Fibroblast of skin of left quadriceps (primary cell): ENCODE measurements at regions not wholly inside any gene's neighbourhood (a gene's known extent, or its start where the extent isn't known, plus 50 kb on each side); places are given as distances from the start of the nearest gene placed in this dataset.
A peak's percentile ranks its signal among the peaks of the same experiment; 100 is the strongest.

Source experiments
- DNase-seq, 2 experiments: peaks; one replicate each; pipeline ENCODE4 v3.0.0-alpha.2; 2013; ENCODE audit warnings: low read depth in 2 of 2

GRCh38 chr21:38956856-38957571, 151.3 kb downstream of the ETS2 start:
- no peak for DNase-seq

GRCh38 chr21:38956521-38956855, 150.8 kb downstream of the ETS2 start:
- no peak for DNase-seq

- DNase-seq, result no peak
Measured at GRCh38 chr21:38956007-38956406, 150.3 kb downstream of the ETS2 start.

GRCh38 chr21:38955495-38955894, 149.8 kb downstream of the ETS2 start:
- peak in 1 of 2 experiments; percentile 11 for DNase-seq

GRCh38 chr21:38954588-38955004, 148.9 kb downstream of the ETS2 start:
- no peak for DNase-seq

- DNase-seq, result no peak
Measured at GRCh38 chr21:38953516-38953915, 147.8 kb downstream of the ETS2 start.

GRCh38 chr21:38952890-38953289, 147.2 kb downstream of the ETS2 start:
- no peak for DNase-seq

GRCh38 chr21:38951095-38951730, 145.5 kb downstream of the ETS2 start:
- DNase-seq, result no peak

- DNase-seq, result peak in 1 of 2 experiments; percentile 34
Measured at GRCh38 chr21:38950435-38951094, 144.8 kb downstream of the ETS2 start.

- no peak for DNase-seq
Measured at GRCh38 chr21:38949070-38949380, 143.3 kb downstream of the ETS2 start.

GRCh38 chr21:38948377-38949069, 142.8 kb downstream of the ETS2 start:
- peak in 1 of 2 experiments; percentile 34 for DNase-seq

GRCh38 chr21:38945545-38946245, 140.0 kb downstream of the ETS2 start:
- no peak for DNase-seq

GRCh38 chr21:38944903-38945302, 139.2 kb downstream of the ETS2 start:
- no peak for DNase-seq

- no peak for DNase-seq
Measured at GRCh38 chr21:38944402-38944801, 138.7 kb downstream of the ETS2 start.

- DNase-seq, result no peak
Measured at GRCh38 chr21:38942748-38943211, 137.1 kb downstream of the ETS2 start.

GRCh38 chr21:38938769-38939168, 133.0 kb downstream of the ETS2 start:
- no peak for DNase-seq

- DNase-seq, result peak in 1 of 2 experiments; percentile 18
Measured at GRCh38 chr21:38938343-38938742, 132.6 kb downstream of the ETS2 start.

- no peak for DNase-seq
Measured at GRCh38 chr21:38937844-38938243, 132.1 kb downstream of the ETS2 start.

- DNase-seq, result no peak
Measured at GRCh38 chr21:38937286-38937790, 131.6 kb downstream of the ETS2 start.

- no peak for DNase-seq
Measured at GRCh38 chr21:38936240-38936639, 130.5 kb downstream of the ETS2 start.

- DNase-seq, result no peak
Measured at GRCh38 chr21:38933731-38934130, 128.0 kb downstream of the ETS2 start.

GRCh38 chr21:38931291-38931690, 125.6 kb downstream of the ETS2 start:
- DNase-seq, result no peak
